GM12878 (cell line): ENCODE measurements at regions not wholly inside any gene's neighbourhood (a gene's known extent, or its start where the extent isn't known, plus 50 kb on each side); places are given as distances from the start of the nearest gene placed in this dataset.

Experiments used
- ATAC-seq: fragments of 200-7000 bp; cut with Tn5 transposase; 3 replicates; pipeline ENCODE4 v1.9.1; 2020; ENCODE audit warnings: mild to moderate bottlenecking, moderate library complexity
- BruUV-seq: library from RNA; stranded (reverse); fragments of 400-500 nt; replicated peaks from 2 replicates; lab custom pipeline; 2021; lab: Mats Ljungman, UMichigan
- CTCF ChIA-PET: fragments of 300-600 bp; sonication (Branson Sonifier 250); formaldehyde crosslinking; extraction: SDS; loops from one replicate; lab custom pipeline; 2021; ENCODE audit warnings: inconsistent platforms; lab: Yijun Ruan, JAX
- POLR2A ChIA-PET: fragments of 350-600 bp; formaldehyde crosslinking; extraction: SDS; loops from one replicate; lab custom pipeline; 2021; ENCODE audit warnings: inconsistent platforms; lab: Charles Lee
- RAD21 ChIA-PET: fragments of 300-600 bp; sonication (Branson Sonifier 250); formaldehyde crosslinking; loops from one replicate; lab custom pipeline; 2023; ENCODE audit warnings: antibody characterized with exemption; ENCODE audit not compliant: unreplicated experiment; lab: Charles Lee
- SMC1A ChIA-PET: fragments of 300-600 bp; sonication (Branson Sonifier 250); formaldehyde crosslinking; loops from one replicate; lab custom pipeline; 2023; ENCODE audit not compliant: unreplicated experiment, uncharacterized antibody; lab: Charles Lee
- DNase-seq: peaks from one replicate; pipeline ENCODE4 v3.0.0-alpha.2; 2011; ENCODE audit warnings: low read depth, low spot score
- FAIRE-seq: peaks from 3 replicates; lab custom pipeline; 2011; peaks lifted over from hg19 to GRCh38; lab: Jason Lieb, UNC
- H2AFZ ChIP-seq: 2 replicates; pipeline ENCODE4 v1.6.0; 2011; ENCODE audit warnings: low read depth, low read length, control low read depth; ENCODE audit not compliant: control insufficient read depth
- H3K27ac ChIP-seq: 2 replicates; pipeline ENCODE4 v1.5.1; 2011; ENCODE audit warnings: control low read depth; ENCODE audit not compliant: control insufficient read depth, insufficient read depth
- H3K27me3 ChIP-seq, 2 experiments: replicated peaks in 1 of 2; 2 replicates each; pipeline versions ENCODE4 v1.6.0 to v1.6.1; 2011; ENCODE audit warnings: low read length in 1 of 2; ENCODE audit not compliant: control insufficient read depth in 2 of 2, insufficient read depth in 2 of 2
- H3K36me3 ChIP-seq, 2 experiments: 2 replicates each; pipeline ENCODE4 v1.5.1; 2011; ENCODE audit warnings: low read length in 1 of 2; ENCODE audit not compliant: control insufficient read depth in 2 of 2, insufficient read depth in 2 of 2
- H3K4me1 ChIP-seq: 2 replicates; pipeline ENCODE4 v1.6.1; 2011; ENCODE audit warnings: mild to moderate bottlenecking, low read length, moderate library complexity, mixed read lengths; ENCODE audit not compliant: control insufficient read depth, insufficient read depth
- H3K4me2 ChIP-seq: 2 replicates; pipeline ENCODE4 v1.6.0; 2011; ENCODE audit warnings: control low read depth; ENCODE audit not compliant: control insufficient read depth, insufficient read depth
- H3K4me3 ChIP-seq: fragments of 200-600 bp; sonication (generic); 2 replicates; pipeline ENCODE4 v1.5.1; 2016
- H3K79me2 ChIP-seq: 2 replicates; pipeline ENCODE4 v1.6.0; 2011; ENCODE audit warnings: low read length; ENCODE audit not compliant: control insufficient read depth, insufficient read depth
- H3K9ac ChIP-seq: 2 replicates; pipeline ENCODE4 v1.8.0; 2011; ENCODE audit warnings: low read length, control low read depth, mixed read lengths; ENCODE audit not compliant: control insufficient read depth, insufficient read depth
- H3K9me3 ChIP-seq: replicated peaks from 3 replicates; pipeline ENCODE4 v1.5.1; 2011; ENCODE audit warnings: mild to moderate bottlenecking, low read length; ENCODE audit not compliant: control insufficient read depth, insufficient read depth
- H4K20me1 ChIP-seq: 2 replicates; pipeline ENCODE4 v1.6.0; 2011; ENCODE audit not compliant: control insufficient read depth, insufficient read depth
- BCL3 ChIP-seq: IDR thresholded peaks from 2 replicates; pipeline ENCODE4 v1.6.1; 2011; ENCODE audit warnings: borderline replicate concordance, low read depth, mild to moderate bottlenecking, moderate library complexity, low read length; ENCODE audit not compliant: insufficient read depth, poor library complexity, severe bottlenecking
- CBX5 ChIP-seq: sonication (generic); IDR thresholded peaks from 2 replicates; pipeline ENCODE4 v1.6.1; 2016; ENCODE audit warnings: low read depth, moderate library complexity, mild to moderate bottlenecking, inconsistent platforms
- CREM ChIP-seq: IDR thresholded peaks from 2 replicates; pipeline ENCODE4 v1.6.1; 2014; ENCODE audit warnings: antibody characterized with exemption, low read depth
- CUX1 ChIP-seq: IDR thresholded peaks from 2 replicates; pipeline ENCODE4 v1.6.1; 2012; ENCODE audit warnings: improper control_type of control experiment, low read depth, low read length; ENCODE audit not compliant: insufficient replicate concordance
- FOXK2 ChIP-seq: fragments of 450-650 bp; IDR thresholded peaks from 2 replicates; pipeline ENCODE4 v1.6.1; 2017; ENCODE audit warnings: mild to moderate bottlenecking, moderate library complexity
- HCFC1 ChIP-seq: fragments of 150-350 bp; IDR thresholded peaks from 2 replicates; pipeline ENCODE4 v1.6.1; 2014; ENCODE audit warnings: low read length
- IRF5 ChIP-seq: fragments of 450-650 bp; IDR thresholded peaks from 2 replicates; pipeline ENCODE4 v1.6.1; 2017; ENCODE audit warnings: borderline replicate concordance
- POLR2AphosphoS2 ChIP-seq: IDR thresholded peaks from 2 replicates; pipeline ENCODE4 v1.6.1; 2011; ENCODE audit warnings: low read depth, mild to moderate bottlenecking, low read length, improper control_type of control experiment, moderate library complexity
- SREBF1 ChIP-seq: IDR thresholded peaks from 2 replicates; pipeline ENCODE4 v1.6.1; 2012; ENCODE audit warnings: mild to moderate bottlenecking, low read length
- ZNF384 ChIP-seq: IDR thresholded peaks from 2 replicates; pipeline ENCODE4 v1.6.1; 2012; ENCODE audit warnings: low read depth, mild to moderate bottlenecking, low read length, improper control_type of control experiment, borderline replicate concordance
- WGBS: methylation state at CpG from one replicate; pipeline ENCODE4 v1.1.6; 2016; ENCODE audit warnings: low lambda C conversion rate; ENCODE audit not compliant: insufficient replicate concordance, insufficient coverage; ENCODE audit errors: missing lambda C conversion rate; 5-methylcytosine and 5-hydroxymethylcytosine counted together
- in situ Hi-C: fragments of 300-500 bp; cut with MboI; formaldehyde crosslinking; loops from 9 replicates; pipeline ENCODE4 v1.14.3; 2018; ENCODE audit warnings: mixed read lengths
- intact Hi-C: fragments of 100-400 bp; cut with micrococcal nuclease; formaldehyde crosslinking; loops from one replicate; pipeline ENCODE4 v1.14.2; 2022; ENCODE audit not compliant: unreplicated experiment
- TF ChIP-seq, protein P1 (sequence below): fragments of 450-650 bp; IDR thresholded peaks from 2 replicates; pipeline ENCODE4 v1.6.1; 2017; ENCODE audit warnings: antibody characterized with exemption, mild to moderate bottlenecking, moderate library complexity

GRCh38 chr7:10739401-10739800, 234.3 kb upstream of the PHF14 start:
- 66% methylated on average over 4 of the region's 4 CpGs for WGBS
- RAD21 ChIA-PET, result no interaction called here
- in situ Hi-C loops, result no loop called here

More at GRCh38 chr7:10739401-10739800, 234.3 kb upstream of the PHF14 start:
- intact Hi-C loops, result no loop called here
- FAIRE-seq, result no peak
- Histone ChIP-seq H3K27me3 (no peaks in the 10 kb centered on the region), H3K27ac (no peak overlapping the region), H4K20me1 (no peaks in the 10 kb centered on the region), H3K4me2 (no peak overlapping the region), H3K4me1 (no peaks in the 10 kb centered on the region)
- ATAC-seq, result no peak
- SMC1A ChIA-PET, result no interaction called here
- no peak for DNase-seq
- TF ChIP-seq BCL3 (no peak), SREBF1 (no peak), HCFC1 (no peak), ZNF384 (no peak), CREM (no peak), IRF5 (no peak), FOXK2 (no peak), CUX1 (no peak), CBX5 (no peak), POLR2AphosphoS2 (no peak)
- TF ChIP-seq, protein P1, sequence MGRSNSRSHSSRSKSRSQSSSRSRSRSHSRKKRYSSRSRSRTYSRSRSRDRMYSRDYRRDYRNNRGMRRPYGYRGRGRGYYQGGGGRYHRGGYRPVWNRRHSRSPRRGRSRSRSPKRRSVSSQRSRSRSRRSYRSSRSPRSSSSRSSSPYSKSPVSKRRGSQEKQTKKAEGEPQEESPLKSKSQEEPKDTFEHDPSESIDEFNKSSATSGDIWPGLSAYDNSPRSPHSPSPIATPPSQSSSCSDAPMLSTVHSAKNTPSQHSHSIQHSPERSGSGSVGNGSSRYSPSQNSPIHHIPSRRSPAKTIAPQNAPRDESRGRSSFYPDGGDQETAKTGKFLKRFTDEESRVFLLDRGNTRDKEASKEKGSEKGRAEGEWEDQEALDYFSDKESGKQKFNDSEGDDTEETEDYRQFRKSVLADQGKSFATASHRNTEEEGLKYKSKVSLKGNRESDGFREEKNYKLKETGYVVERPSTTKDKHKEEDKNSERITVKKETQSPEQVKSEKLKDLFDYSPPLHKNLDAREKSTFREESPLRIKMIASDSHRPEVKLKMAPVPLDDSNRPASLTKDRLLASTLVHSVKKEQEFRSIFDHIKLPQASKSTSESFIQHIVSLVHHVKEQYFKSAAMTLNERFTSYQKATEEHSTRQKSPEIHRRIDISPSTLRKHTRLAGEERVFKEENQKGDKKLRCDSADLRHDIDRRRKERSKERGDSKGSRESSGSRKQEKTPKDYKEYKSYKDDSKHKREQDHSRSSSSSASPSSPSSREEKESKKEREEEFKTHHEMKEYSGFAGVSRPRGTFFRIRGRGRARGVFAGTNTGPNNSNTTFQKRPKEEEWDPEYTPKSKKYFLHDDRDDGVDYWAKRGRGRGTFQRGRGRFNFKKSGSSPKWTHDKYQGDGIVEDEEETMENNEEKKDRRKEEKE, result no peak
- TF ChIP-seq, all 136 proteins: peak for 0
- no TSS peak for BruUV-seq
- Histone ChIP-seq H3K9me3 (no peaks in the 10 kb centered on the region), H3K36me3 (no peaks in the 10 kb centered on the region), H3K9ac (no peak overlapping the region), H2AFZ (no peak overlapping the region), H3K79me2 (no peaks in the 10 kb centered on the region), H3K4me3 (no peak overlapping the region)
- ChIA-PET CTCF (no interaction called here), POLR2A (no interaction called here)
